Natural killer cell treated with Interleukin-12 subunit alpha and Interleukin-12 subunit beta and Interleukin-15 and Interleukin-18, amount 100 ng/mL, for 72 hours (primary cell): ENCODE measurements at regions not wholly inside any gene's neighbourhood (a gene's known extent, or its start where the extent isn't known, plus 50 kb on each side); places are given as distances from the start of the nearest gene placed in this dataset.

ENCODE experiments used
- ATAC-seq, 2 donors: fragments of 150-1000 bp; cut with Tn5 transposase in 1 of 2; sonication (Bioruptor Pico), chemical (Tn5 transposase) in 1 of 2; 2 replicates each; pipeline ENCODE4 v1.10.0; 2021
- DNase-seq: peaks from one replicate; pipeline ENCODE4 v3.0.0; 2022; ENCODE audit warnings: low spot score
- H3K27ac Mint-ChIP-seq, 2 donors: 1 replicate in 1 of 2; 2 replicates in 1 of 2; pipeline ENCODE4 v1.8.0; 2022; ENCODE audit warnings: mixed read lengths in 2 of 2, mild to moderate bottlenecking in 1 of 2, moderate library complexity in 1 of 2
- H3K27me3 Mint-ChIP-seq, 2 donors: 1 replicate in 1 of 2; 2 replicates in 1 of 2; pipeline ENCODE4 v1.8.0; 2022; ENCODE audit warnings: mixed read lengths in 2 of 2
- H3K36me3 Mint-ChIP-seq: one replicate; pipeline ENCODE4 v1.8.0; 2022; ENCODE audit warnings: mixed read lengths
- H3K4me1 Mint-ChIP-seq, 2 donors: 1 replicate in 1 of 2; 2 replicates in 1 of 2; pipeline ENCODE4 v1.8.0; 2022; ENCODE audit warnings: low read depth in 2 of 2, mixed read lengths in 2 of 2, mild to moderate bottlenecking in 1 of 2
- H3K4me3 Mint-ChIP-seq: one replicate; pipeline ENCODE4 v1.8.0; 2022; ENCODE audit warnings: mixed read lengths
- H3K9me3 Mint-ChIP-seq: 2 replicates; pipeline ENCODE4 v1.8.0; 2022; ENCODE audit warnings: mixed read lengths

DNA sequence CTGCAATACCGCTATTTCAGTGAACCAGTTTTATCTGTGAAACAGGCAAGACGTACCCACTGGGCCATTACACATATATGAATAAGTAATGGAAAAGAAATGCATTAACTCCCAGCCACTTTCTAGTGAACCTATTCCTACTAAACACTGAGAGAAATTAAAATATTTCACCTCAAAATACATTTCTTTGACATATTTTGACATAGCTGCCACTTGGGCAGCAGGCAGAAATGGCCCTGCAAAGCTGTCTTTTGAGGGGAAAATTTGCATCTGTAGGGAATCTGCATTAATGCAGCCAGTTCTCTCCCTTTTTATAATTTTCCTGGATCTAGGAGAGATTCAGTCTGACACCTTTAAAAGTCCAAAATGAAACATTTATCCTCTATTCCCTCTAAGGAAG is 714.8 kb upstream of the POM121L12 start:
- H3K4me3 Mint-ChIP-seq, result no peak overlapping the region
- no peaks in the 10 kb centered on the region for H3K4me1 Mint-ChIP-seq
- H3K27me3 Mint-ChIP-seq, result no peaks in the 10 kb centered on the region
- peaks cover 16% of the 10 kb centered on the region for H3K9me3 Mint-ChIP-seq
- peaks cover 8% of the 10 kb centered on the region for H3K36me3 Mint-ChIP-seq
- no peak for DNase-seq
- no peak for ATAC-seq
- H3K27ac Mint-ChIP-seq, result no peak overlapping the region

DNA sequence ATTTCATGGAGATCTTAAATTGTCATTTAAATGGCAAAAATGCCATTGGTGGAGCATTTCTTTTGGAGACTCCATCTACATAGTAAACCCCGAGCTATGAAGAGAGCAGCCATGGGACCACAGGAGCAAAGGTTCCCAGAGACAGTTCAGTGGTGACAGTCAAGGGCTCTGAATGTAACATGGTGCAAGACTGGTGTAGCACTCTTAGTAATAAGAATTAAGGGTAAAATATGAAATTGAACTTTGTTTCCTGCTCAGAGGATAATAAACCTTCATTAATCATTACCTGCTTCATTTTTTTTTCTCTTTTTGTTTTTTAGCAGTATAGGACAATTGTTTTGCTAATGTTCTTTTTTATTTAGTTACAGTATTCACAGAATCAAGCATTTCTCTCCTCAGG is 717.5 kb upstream of the POM121L12 start:
- ATAC-seq, result no peak

GRCh38 chr7:52311886-52312285 is 723.5 kb upstream of the POM121L12 start:
- H3K4me1 Mint-ChIP-seq, result no peaks in the 10 kb centered on the region
- no peaks in the 10 kb centered on the region for H3K27me3 Mint-ChIP-seq
- H3K36me3 Mint-ChIP-seq, result peaks cover 4% of the 10 kb centered on the region
- no peak overlapping the region for H3K4me3 Mint-ChIP-seq
- no peak for ATAC-seq
- H3K9me3 Mint-ChIP-seq, result peaks cover 15% of the 10 kb centered on the region
- no peak overlapping the region for H3K27ac Mint-ChIP-seq
- no peak for DNase-seq

More for the DNA sequence above, 717.5 kb upstream of the POM121L12 start:
- Mint-ChIP-seq H3K27ac (no peak overlapping the region), H3K27me3 (no peaks in the 10 kb centered on the region), H3K4me1 (no peaks in the 10 kb centered on the region), H3K36me3 (peaks cover 4% of the 10 kb centered on the region), H3K4me3 (no peak overlapping the region), H3K9me3 (peaks cover 15% of the 10 kb centered on the region)
- no peak for DNase-seq

- Mint-ChIP-seq H3K4me3 (no peak overlapping the region), H3K27me3 (no peaks in the 10 kb centered on the region), H3K36me3 (no peaks in the 10 kb centered on the region), H3K4me1 (no peaks in the 10 kb centered on the region), H3K9me3 (peaks cover 7% of the 10 kb centered on the region), H3K27ac (no peak overlapping the region)
- DNase-seq (no peak), ATAC-seq (no peak)
Measured at GRCh38 chr7:52309631-52310030, 725.8 kb upstream of the POM121L12 start.

- H3K4me3 Mint-ChIP-seq, result no peak overlapping the region
- H3K27me3 Mint-ChIP-seq, result no peaks in the 10 kb centered on the region
- H3K9me3 Mint-ChIP-seq, result peaks cover 16% of the 10 kb centered on the region
- DNase-seq (no peak), ATAC-seq (no peak)
- no peaks in the 10 kb centered on the region for H3K4me1 Mint-ChIP-seq
- no peak overlapping the region for H3K27ac Mint-ChIP-seq
- no peaks in the 10 kb centered on the region for H3K36me3 Mint-ChIP-seq
Measured at GRCh38 chr7:52302765-52303520, 732.5 kb upstream of the POM121L12 start.

DNA sequence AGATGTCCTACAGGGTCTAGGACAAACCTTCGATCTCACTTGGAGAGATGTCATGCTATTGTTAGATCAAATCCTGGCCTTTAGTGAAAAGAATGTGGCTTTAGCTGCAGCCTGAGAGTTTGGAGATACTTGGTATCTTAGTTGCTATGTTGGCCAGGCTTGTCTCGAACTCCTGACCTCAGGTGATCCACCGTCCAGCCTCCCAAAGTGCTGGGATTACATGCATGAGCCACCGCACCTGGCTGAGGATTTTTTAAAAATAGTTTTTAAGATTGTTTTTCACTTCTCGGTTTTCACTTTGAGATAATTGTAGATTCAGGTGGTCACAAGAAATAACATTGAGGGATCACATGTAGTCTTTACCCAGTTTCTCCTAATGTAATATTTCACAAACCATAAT is 738.3 kb upstream of the POM121L12 start:
- Mint-ChIP-seq H3K9me3 (peaks cover 17% of the 10 kb centered on the region), H3K4me3 (no peak overlapping the region), H3K27ac (no peak overlapping the region), H3K27me3 (no peaks in the 10 kb centered on the region), H3K4me1 (no peaks in the 10 kb centered on the region), H3K36me3 (no peaks in the 10 kb centered on the region)
- no peak for ATAC-seq
- DNase-seq, result no peak

- no peak for ATAC-seq
- H3K36me3 Mint-ChIP-seq, result no peaks in the 10 kb centered on the region
- H3K9me3 Mint-ChIP-seq, result peaks cover 8% of the 10 kb centered on the region
- no peak for DNase-seq
- no peak overlapping the region for H3K4me3 Mint-ChIP-seq
- H3K4me1 Mint-ChIP-seq, result no peaks in the 10 kb centered on the region
- H3K27me3 Mint-ChIP-seq, result no peaks in the 10 kb centered on the region
- no peak overlapping the region for H3K27ac Mint-ChIP-seq
Measured at GRCh38 chr7:52294942-52295341, 740.5 kb upstream of the POM121L12 start.

- no peaks in the 10 kb centered on the region for H3K4me1 Mint-ChIP-seq
- no peaks in the 10 kb centered on the region for H3K27me3 Mint-ChIP-seq
- H3K36me3 Mint-ChIP-seq, result no peaks in the 10 kb centered on the region
- no peak overlapping the region for H3K4me3 Mint-ChIP-seq
- peaks cover 9% of the 10 kb centered on the region for H3K9me3 Mint-ChIP-seq
- no peak overlapping the region for H3K27ac Mint-ChIP-seq
- DNase-seq (no peak), ATAC-seq (no peak)
Measured at GRCh38 chr7:52289247-52289646, 746.2 kb upstream of the POM121L12 start.

DNA sequence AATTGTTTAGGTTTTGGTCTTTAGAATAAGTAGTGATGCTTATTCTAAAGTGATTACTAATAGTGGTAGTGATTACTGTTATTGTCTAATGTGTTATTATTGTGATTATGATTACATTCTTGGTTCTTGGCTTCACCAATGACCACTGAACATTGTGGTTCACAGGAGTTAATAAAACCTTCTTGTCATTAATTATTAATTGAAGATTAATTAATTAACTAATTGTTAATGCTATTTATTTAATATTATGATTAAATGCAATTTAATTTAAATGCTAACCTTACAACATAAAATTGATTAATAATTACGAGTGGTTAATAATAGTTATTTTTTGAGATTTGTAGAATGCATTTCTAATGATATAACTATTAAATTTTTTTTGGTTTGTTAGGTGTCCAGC is 747.7 kb upstream of the POM121L12 start:
- ATAC-seq, result no peak

DNA sequence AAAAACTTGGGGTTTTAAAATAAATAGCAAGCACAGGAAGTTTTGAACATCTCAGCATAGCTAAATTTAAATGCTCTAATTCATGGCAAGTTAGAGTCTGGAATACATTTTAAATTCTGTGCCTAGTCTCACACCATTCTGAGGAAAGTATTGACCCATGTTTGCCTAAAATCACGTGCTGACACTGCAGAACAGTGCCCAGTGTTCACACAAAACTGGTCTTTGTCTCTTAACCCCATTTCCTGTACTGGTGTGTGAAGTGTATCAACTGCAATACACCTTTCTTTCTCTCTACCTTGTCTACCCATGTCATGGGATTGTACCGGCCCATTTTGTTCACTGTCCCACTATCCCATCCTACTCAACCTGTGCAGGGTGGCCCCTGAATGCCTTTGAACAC is 749.7 kb upstream of the POM121L12 start:
- Mint-ChIP-seq H3K4me1 (no peaks in the 10 kb centered on the region), H3K4me3 (no peak overlapping the region), H3K27me3 (no peaks in the 10 kb centered on the region), H3K9me3 (peaks cover 18% of the 10 kb centered on the region), H3K36me3 (no peaks in the 10 kb centered on the region), H3K27ac (no peak overlapping the region)
- no peak for DNase-seq
- ATAC-seq, result no peak

More for the DNA sequence above, 747.7 kb upstream of the POM121L12 start:
- Mint-ChIP-seq H3K9me3 (peaks cover 14% of the 10 kb centered on the region), H3K36me3 (no peaks in the 10 kb centered on the region), H3K4me1 (no peaks in the 10 kb centered on the region), H3K4me3 (no peak overlapping the region), H3K27ac (no peak overlapping the region), H3K27me3 (no peaks in the 10 kb centered on the region)
- no peak for DNase-seq

DNA sequence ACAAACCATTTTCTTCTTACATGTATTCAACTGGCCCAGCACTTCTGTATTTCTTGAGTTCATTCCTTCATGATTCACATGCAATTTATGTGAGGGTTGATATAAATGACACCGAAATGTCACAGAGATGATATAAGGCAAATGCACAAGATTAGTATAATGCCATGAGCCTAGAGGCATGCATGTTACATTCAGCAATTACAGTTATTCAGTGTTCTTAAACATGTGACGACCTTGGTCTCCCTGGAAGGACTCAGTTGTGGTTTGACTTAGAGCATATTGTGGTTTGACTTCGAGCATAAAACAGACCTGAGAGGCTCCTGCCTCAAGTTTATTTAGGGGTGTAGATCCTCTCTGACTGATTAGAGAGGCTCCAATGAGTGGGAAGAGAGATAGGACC is 752.1 kb upstream of the POM121L12 start:
- Mint-ChIP-seq H3K36me3 (peaks cover 4% of the 10 kb centered on the region), H3K27me3 (no peaks in the 10 kb centered on the region), H3K9me3 (peaks cover 24% of the 10 kb centered on the region), H3K27ac (no peak overlapping the region), H3K4me1 (no peaks in the 10 kb centered on the region), H3K4me3 (no peak overlapping the region)
- no peak for ATAC-seq
- DNase-seq, result no peak

DNA sequence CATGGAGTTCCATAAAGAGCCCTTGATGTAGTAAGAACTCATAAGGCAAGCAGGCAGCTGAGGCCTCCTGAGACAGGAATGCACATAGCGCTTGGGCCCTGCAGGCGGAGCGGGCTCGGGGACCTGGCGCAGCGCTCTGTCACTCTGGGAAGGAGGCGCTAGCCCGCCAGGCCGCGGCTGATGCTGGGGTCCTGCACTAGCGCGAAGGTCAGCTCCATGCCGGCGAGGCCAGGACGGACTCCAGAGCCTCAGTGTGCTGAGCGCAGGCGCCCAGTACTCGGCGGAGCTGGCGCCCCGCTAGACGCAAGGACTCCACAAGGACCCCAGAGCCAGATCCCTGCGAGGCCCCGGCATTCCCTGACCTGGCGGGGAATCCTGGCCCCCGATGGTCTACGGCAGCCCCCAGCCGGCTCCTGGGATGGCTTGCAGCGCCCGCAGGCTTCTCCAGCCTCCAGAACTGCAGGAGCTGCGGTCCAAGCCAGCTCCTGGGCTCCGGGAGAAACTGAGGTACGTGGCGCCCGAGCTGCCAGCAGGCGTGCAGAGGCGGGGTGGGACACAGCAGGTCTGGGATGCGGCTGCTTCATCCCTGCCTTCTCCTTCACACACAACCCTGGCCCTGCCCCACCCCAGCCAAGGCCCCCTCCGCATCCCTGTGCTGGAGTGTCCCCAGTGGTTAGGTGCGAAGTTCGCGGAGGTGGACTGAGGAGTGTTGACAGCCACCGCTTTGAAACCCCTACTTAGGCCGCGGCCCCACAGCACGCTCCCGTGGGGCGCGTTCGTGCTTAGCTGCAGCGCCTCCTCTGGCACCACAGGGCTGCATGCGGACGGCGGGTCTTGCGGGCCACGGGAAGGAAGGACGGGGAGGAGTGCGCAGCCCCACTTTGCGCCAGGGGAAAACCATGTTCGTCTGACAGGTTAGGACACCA is 761.5 kb upstream of the POM121L12 start:
- DNase-seq, result no peak
- Mint-ChIP-seq H3K27ac (no peak overlapping the region), H3K36me3 (peaks cover 4% of the 10 kb centered on the region), H3K4me1 (no peaks in the 10 kb centered on the region), H3K9me3 (peaks cover 8% of the 10 kb centered on the region), H3K4me3 (no peak overlapping the region), H3K27me3 (no peaks in the 10 kb centered on the region)
- peak in 1 of 2 donors; percentile 31 for ATAC-seq

DNA sequence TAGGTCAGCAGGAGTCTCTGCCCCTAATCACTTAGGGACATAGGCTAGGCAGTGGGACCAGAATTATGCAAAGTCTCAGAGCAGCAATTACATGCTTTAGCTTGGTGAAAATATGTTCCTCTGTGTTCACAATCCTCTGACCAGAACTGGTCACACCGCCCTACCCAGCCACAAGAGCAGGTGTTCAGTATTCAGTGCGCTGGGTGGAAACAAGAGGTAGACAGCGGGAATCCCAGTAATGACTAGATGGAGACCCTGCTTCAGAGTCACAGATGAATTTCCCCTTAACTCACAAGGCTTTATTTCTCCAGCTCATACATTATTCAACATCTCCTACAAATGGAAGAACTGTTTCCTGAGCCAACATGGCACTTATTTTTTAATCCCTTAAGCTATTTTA is 763.7 kb upstream of the POM121L12 start:
- Mint-ChIP-seq H3K9me3 (peaks cover 7% of the 10 kb centered on the region), H3K4me3 (no peak overlapping the region)
- no peak for ATAC-seq

GRCh38 chr7:52270301-52270700 is 765.1 kb upstream of the POM121L12 start:
- Mint-ChIP-seq H3K4me3 (no peak overlapping the region), H3K27ac (no peak overlapping the region), H3K27me3 (no peaks in the 10 kb centered on the region), H3K36me3 (no peaks in the 10 kb centered on the region), H3K9me3 (peaks cover 7% of the 10 kb centered on the region), H3K4me1 (no peaks in the 10 kb centered on the region)
- no peak for ATAC-seq
- DNase-seq, result no peak

More for the DNA sequence above, 763.7 kb upstream of the POM121L12 start:
- Mint-ChIP-seq H3K27ac (no peak overlapping the region), H3K36me3 (no peaks in the 10 kb centered on the region), H3K4me1 (no peaks in the 10 kb centered on the region), H3K27me3 (no peaks in the 10 kb centered on the region)
- DNase-seq, result no peak
